Mucosa of gallbladder (tissue), 1 donor: ENCODE measurements at regions not wholly inside any gene's neighbourhood (a gene's known extent, or its start where the extent isn't known, plus 50 kb on each side); places are given as distances from the start of the nearest gene placed in this dataset.

Experiments
- DNase-seq: peaks from one replicate; pipeline ENCODE4 v3.0.0-alpha.2; 2020; ENCODE audit warnings: low spot score
- donor health status: DM: no; HTN: no; CAD: no.

DNA sequence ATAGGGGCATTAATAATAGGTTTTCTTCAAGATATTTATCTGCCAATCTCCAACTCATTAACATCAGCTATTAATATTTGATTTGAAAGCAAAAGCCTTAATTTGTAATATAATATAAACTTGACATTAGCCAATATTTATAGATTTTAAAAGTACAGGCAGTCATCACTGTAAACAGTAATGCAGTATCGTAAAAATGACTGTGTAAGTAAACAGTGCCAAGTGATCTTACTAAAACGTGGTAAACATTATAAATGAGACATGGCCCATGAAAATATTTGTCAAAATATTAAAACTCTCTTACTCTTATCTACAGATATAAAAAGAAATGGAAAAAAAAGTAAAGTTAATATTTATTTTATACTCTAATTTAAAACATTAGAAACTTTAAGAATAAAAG is 101.6 kb upstream of the EPHA6 start:
- no peak for DNase-seq

DNA sequence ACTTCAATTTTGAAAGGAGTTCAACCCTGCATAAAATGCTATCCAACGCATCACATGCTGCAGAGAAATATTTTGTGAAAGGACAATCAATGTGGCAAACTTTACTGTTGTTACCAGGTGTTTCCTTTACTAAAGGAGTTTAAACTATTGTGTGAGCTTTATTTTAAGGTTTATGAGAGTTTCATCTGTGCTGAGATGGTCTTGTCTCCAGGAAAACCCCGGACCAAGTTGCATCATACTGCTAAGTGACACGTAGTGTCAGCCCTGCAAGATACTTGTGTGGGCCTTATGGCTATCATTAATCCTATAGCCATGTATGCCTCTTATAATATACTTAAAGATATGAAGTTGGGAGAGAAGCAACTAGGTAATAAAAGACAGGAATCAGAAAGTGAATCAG is 94.5 kb upstream of the EPHA6 start:
- no peak for DNase-seq

DNA sequence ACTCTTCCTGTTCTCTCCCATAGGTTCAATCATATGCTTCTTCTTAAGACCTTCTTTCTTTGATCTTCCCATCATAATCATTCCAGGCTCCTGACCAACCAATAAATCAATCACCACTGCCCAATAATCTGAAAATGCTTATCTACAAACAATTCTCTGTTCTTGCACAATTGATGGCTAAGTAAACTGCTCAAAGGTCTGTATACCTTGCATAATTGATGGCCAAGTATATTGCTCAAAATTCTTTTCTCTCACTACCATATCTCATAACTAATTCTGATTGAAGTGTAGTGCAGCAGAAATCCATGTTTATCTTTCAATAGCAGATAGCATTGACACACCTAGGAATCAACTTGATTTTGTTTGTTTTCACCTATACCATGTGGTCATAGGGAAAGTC is 83.4 kb upstream of the EPHA6 start:
- no peak for DNase-seq

DNA sequence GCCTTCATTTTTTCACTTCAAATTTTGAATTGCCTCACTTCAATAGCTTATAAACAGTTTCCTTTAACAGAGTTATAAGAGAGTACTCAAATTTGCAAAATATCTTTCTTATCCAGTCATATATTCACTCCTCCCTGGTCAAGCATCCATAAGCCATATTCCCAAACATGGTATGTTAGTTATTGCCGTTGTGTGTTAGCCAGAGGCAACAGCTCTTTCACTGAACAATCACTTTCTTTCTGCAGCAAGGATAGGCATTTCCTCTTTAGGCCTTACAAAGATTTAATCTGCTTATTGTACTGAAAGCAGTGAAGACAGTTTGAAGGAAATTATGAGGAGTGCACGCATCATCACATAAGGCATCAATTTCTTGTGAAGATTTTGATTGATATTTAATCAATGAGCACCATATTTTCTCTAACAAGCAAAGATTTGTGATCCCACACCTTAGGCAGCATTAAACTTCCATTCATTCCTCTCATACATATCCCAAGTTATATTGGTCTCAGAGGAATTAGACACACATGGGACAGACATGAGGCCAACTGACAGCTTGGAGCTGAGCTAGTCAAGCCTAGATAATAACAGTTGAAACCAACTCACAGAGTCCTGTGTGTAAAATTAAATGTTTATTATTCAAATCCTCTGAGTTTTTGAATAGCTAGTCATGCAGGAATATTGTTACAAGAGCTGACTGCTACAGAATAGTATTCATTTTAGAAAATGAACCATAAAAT is 80.0 kb upstream of the EPHA6 start:
- no peak for DNase-seq

DNA sequence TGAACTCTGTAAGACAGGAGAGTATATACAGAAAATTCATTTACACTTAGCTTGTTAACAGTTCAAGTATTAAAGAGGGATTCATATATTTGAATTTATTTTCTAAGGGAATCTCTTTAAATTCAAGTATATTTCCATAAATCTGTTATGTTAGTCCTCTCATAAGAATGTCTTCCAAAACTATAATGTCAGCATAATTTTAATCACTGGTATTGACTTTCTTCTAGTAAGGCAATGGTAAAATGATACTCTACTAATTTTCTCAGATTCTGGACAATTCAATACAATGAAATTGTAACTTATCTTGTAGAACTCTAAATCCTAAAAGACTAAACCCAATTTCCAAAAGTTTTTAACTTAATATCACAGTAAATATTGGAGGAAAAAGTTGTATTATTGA is 66.3 kb upstream of the EPHA6 start:
- no peak for DNase-seq

DNA sequence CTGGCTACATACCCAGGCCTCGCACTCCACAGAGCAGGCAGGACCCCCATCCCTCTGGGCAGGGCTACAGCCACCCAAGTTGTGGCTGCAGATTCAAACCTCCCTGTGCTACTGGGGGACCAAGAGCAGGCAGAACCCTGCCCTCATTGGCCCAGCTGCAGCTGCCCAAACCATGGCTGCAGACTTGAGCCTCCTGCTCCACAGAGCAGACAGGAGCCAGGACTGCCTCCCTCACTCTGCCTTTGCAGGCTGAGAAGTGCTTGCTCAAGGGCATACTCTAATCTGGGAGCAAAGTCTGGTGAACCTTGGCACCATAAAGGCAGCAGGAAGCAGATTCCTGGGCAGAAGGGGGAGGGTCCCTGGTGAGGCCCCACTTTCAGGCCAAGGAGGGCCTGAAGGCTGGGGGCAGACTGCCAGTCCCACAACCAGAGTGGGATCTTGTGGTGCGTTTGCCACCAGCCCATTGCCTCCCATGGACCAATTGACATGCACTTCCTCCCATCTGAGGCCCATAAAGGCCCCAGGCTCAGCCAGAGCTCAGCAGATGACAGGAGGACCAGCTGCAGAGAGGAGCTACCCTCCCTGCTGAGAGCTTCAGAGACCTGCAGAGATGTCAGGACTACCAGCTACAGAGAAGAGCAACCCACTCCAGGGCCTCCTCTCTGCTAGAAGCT is 64.2 kb upstream of the EPHA6 start:
- no peak for DNase-seq

DNA sequence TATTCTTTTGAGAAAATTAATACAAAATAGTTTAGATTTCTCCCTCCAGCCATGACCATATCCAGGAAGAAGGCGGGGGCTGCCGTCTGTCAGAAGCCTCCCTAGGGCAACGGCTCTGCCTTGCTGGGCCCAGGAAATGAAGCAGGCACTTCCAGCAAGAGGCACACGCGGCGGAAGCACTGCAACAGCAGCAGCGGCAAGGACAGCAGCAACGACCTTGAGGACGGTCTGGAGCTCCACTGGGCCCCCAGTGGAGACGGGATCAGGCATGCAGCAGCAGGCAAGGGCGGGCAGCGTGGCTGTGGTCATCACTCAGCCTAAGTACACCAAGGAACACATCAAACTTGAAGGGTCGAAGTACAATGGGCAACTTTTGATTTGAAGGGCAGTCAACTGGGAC is 61.3 kb upstream of the EPHA6 start:
- no peak for DNase-seq

DNA sequence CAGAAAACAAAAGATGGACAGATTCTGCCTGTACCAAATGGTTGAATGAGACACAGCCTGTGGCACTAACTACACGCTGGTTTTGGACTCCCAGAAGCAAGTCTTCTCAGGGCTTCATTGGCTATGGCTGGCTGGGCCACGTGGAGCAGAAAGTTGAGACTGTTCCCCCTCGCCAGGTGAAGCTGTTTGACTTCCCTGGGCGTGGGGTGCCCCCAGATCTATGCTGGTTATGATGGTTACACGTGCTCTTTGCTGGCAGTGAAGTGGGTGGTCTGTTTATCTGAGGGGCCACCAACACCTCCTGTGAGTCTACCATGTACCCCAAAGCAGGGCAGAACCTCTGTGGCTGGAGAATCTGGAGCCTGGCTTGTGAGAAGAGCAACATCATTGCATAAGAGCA is 60.3 kb upstream of the EPHA6 start:
- no peak for DNase-seq

DNA sequence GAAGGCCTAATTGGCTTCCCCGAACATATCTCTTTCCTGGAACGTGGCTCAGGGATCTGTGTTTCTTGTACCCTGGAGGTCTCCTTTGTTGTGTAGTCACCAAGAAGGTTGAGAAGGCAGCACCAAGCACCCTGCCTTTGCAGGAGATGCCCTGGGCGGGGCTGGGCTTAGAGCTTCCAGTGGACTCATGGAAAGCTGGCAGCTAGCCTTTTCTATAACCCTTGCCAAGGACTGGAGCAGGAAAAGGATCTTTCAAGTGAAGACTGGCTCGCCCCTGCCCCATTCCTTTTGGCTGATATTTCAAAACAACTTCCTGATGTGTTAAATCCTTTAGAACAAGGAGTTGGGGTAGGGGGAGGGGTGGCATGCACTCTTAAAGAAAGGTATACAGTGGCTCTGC is 58.9 kb upstream of the EPHA6 start:
- DNase-seq = peak; percentile 52

DNA sequence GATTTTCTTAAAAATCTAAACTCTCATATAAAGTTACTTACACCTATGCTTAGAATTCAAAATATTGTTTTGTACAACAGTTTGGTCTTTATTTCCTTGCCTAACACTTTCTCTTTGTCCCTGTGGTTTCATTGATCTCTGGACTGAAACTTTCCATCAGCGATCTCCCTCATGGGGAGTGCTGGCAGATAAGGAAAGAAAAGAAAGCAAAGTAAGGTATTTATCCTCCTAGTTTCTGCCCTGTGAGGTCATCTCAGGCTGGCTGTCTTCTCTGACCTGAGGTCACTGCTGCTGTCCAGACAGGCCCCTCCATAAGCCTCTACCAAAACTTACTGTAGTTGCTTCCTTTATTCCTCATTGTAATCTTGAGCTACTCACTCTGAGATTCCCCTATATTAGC is 57.9 kb upstream of the EPHA6 start:
- DNase-seq = peak; percentile 28

DNA sequence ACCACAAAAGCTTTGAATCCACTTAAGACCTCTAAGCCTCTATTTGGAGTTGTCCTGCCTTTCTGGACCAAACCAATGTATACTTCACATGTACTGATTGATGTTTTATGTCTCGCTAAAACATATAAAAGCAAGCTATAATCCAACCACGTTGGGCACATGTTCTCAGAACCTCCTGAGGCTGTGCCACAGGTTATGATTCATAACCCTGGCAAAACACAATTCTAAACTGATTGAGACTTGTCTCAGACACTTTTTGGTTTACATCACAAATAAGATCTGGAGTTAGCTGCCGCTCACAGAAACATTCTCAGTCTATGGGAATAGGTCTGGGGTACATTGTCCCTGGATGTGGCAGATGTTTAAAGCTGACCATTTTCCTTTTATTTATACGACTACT is 53.4 kb upstream of the EPHA6 start:
- DNase-seq = no peak
